Keratinocyte (primary cell): ENCODE measurements at regions not wholly inside any gene's neighbourhood (a gene's known extent, or its start where the extent isn't known, plus 50 kb on each side); places are given as distances from the start of the nearest gene placed in this dataset.

ENCODE experiments used
- EZH2 ChIP-seq: IDR thresholded peaks from one replicate; pipeline ENCODE4 v1.6.1; 2012; ENCODE audit warnings: inconsistent platforms, mild to moderate bottlenecking, low read length, moderate library complexity
- TF ChIP-seq, protein P1 (sequence below), 3 experiments: IDR thresholded peaks in 1 of 3; conservative IDR thresholded peaks in 1 of 3; optimal IDR thresholded peaks in 1 of 3; 2 replicates in 2 of 3; 3 replicates in 1 of 3; pipeline versions ENCODE3 to v1.5.1; 2011; ENCODE audit warnings: low read length in 3 of 3, mild to moderate bottlenecking in 3 of 3, moderate library complexity in 2 of 3, control low read depth in 1 of 3, inconsistent platforms in 1 of 3; ENCODE audit not compliant: insufficient read depth in 2 of 3; ENCODE audit errors: extremely low read depth in 1 of 3

- TF ChIP-seq, protein P1, sequence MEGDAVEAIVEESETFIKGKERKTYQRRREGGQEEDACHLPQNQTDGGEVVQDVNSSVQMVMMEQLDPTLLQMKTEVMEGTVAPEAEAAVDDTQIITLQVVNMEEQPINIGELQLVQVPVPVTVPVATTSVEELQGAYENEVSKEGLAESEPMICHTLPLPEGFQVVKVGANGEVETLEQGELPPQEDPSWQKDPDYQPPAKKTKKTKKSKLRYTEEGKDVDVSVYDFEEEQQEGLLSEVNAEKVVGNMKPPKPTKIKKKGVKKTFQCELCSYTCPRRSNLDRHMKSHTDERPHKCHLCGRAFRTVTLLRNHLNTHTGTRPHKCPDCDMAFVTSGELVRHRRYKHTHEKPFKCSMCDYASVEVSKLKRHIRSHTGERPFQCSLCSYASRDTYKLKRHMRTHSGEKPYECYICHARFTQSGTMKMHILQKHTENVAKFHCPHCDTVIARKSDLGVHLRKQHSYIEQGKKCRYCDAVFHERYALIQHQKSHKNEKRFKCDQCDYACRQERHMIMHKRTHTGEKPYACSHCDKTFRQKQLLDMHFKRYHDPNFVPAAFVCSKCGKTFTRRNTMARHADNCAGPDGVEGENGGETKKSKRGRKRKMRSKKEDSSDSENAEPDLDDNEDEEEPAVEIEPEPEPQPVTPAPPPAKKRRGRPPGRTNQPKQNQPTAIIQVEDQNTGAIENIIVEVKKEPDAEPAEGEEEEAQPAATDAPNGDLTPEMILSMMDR (optimal IDR thresholded peaks at IDR 0.05 in 1 of 3, IDR thresholded peaks at IDR 0.05 in 1 of 3, conservative IDR thresholded peaks at IDR 0.05 in 1 of 3; ENCODE audit: extremely low read depth in 1 of 3, insufficient read depth in 2 of 3, low read length in 3 of 3), result no peak
- TF ChIP-seq EZH2, result no peak
Measured at GRCh38 chr12:64946132-64946829, 121.8 kb downstream of the TBC1D30 start.
